Activated T-cell treated with anti-CD3 and anti-CD28 coated beads, Interleukin-2, amount 50 U/mL, for 24 hours (primary cell): ENCODE measurements at regions not wholly inside any gene's neighbourhood (a gene's known extent, or its start where the extent isn't known, plus 50 kb on each side); places are given as distances from the start of the nearest gene placed in this dataset.

Experiments used
- DNase-seq: peaks from one replicate; pipeline ENCODE4 v3.0.0-alpha.2; 2020
- H3K27ac Mint-ChIP-seq: 2 replicates; pipeline ENCODE4 v1.8.0; 2020; ENCODE audit warnings: mild to moderate bottlenecking, mixed read lengths
- H3K27me3 Mint-ChIP-seq: 2 replicates; pipeline ENCODE4 v1.8.0; 2020; ENCODE audit warnings: mixed read lengths
- H3K36me3 Mint-ChIP-seq: 2 replicates; pipeline ENCODE4 v1.8.0; 2020; ENCODE audit warnings: low read depth, mixed read lengths
- H3K4me1 Mint-ChIP-seq: 2 replicates; pipeline ENCODE4 v1.8.0; 2020; ENCODE audit warnings: low read depth, mixed read lengths
- H3K4me3 Mint-ChIP-seq: 2 replicates; pipeline ENCODE4 v1.8.0; 2020; ENCODE audit warnings: mild to moderate bottlenecking, moderate library complexity, mixed read lengths
- H3K9me3 Mint-ChIP-seq: 2 replicates; pipeline ENCODE4 v1.8.0; 2020; ENCODE audit warnings: mixed read lengths

- no peaks in the 10 kb centered on the region for H3K4me1 Mint-ChIP-seq
- no peaks in the 10 kb centered on the region for H3K27me3 Mint-ChIP-seq
- no peak overlapping the region for H3K4me3 Mint-ChIP-seq
- no peak overlapping the region for H3K27ac Mint-ChIP-seq
- H3K36me3 Mint-ChIP-seq = no peaks in the 10 kb centered on the region
- H3K9me3 Mint-ChIP-seq = peaks cover 11% of the 10 kb centered on the region
- no peak for DNase-seq
Measured at GRCh38 chr9:115925424-115925823, 228.2 kb upstream of the PAPPA start.

DNA sequence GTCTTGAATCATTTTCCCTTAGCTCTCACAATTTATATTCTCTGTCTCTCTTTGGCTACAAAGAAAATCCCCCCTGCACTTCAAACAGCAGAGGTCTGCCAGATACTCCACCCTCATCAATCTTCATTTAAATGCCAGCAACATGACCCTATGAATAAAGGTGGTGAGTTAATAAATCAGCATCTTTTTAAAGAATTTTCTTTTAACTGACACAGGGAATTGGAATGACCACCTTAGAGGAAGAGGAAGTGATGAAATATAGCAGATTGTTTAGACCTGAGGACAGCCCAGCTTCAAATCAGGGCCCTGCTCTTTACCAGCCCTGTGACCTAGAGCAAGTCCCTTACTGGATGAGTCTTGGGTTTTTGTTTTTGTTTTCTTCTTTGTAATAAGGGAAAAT lies 223.1 kb upstream of the PAPPA start:
- Mint-ChIP-seq H3K27me3 (no peaks in the 10 kb centered on the region), H3K4me3 (no peak overlapping the region), H3K4me1 (no peaks in the 10 kb centered on the region), H3K27ac (no peak overlapping the region), H3K9me3 (peaks cover 8% of the 10 kb centered on the region), H3K36me3 (no peaks in the 10 kb centered on the region)
- no peak for DNase-seq

DNA sequence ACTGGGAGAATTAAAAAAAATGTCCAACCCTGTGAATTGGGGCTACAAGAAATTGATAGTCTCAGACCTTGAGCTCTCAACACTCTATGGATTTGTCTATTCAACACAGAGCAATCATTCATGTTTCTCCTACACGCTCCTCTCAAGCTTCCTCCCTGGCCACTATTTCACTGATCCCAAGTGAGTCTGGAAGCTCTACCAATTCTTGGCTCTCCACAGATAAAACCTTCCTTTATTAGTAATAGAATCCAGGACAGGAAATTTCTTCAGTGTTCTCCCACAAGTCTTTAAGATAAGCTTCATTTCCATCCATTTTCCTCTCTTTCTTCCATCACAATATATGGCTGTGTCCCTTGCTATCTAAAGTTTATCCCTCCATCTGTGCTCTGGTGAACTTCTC lies 215.1 kb upstream of the PAPPA start:
- H3K9me3 Mint-ChIP-seq = no peaks in the 10 kb centered on the region
- H3K4me3 Mint-ChIP-seq = no peak overlapping the region
- no peaks in the 10 kb centered on the region for H3K4me1 Mint-ChIP-seq
- H3K27ac Mint-ChIP-seq = no peak overlapping the region
- no peaks in the 10 kb centered on the region for H3K27me3 Mint-ChIP-seq
- no peak for DNase-seq
- H3K36me3 Mint-ChIP-seq = no peaks in the 10 kb centered on the region

DNA sequence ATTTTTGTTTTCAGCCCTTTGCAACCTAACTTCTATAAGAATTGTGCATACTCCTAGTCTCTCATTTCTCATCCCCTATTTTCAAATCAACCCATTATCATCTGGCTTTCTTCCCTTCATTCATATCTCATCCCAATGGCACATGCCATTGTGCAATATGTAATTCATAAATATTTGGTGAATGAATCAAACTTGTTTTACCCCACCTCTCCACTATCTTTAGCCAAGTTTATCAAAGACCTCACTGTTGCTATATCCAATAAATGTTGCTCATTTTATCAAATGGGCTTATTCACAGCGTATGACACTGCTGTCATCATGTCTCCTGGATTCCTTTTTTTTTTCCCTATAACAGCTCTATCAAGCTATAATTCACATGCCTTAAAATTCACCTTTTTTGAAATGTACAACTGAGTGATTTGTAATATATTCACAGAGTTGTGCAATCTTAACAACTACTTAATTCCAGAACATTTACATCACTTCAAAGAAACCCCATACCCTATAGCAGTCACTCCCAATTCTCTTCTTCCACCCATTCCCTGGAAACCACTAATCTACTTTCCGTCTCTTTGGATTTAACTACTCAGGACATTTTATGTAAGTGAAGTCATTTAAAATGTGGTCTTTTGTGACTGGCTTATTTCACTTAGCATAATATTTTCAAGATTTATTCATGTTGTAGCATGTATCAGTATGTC lies 214.4 kb upstream of the PAPPA start:
- H3K9me3 Mint-ChIP-seq = no peaks in the 10 kb centered on the region
- DNase-seq = no peak

GRCh38 chr9:115941561-115942315 lies 211.9 kb upstream of the PAPPA start:
- no peak overlapping the region for H3K4me3 Mint-ChIP-seq
- DNase-seq = no peak
- H3K4me1 Mint-ChIP-seq = no peaks in the 10 kb centered on the region
- H3K27me3 Mint-ChIP-seq = no peaks in the 10 kb centered on the region
- H3K27ac Mint-ChIP-seq = no peak overlapping the region
- no peaks in the 10 kb centered on the region for H3K36me3 Mint-ChIP-seq
- peaks cover 4% of the 10 kb centered on the region for H3K9me3 Mint-ChIP-seq

More for the DNA sequence above, 214.4 kb upstream of the PAPPA start:
- Mint-ChIP-seq H3K27me3 (no peaks in the 10 kb centered on the region), H3K27ac (no peak overlapping the region), H3K4me3 (no peak overlapping the region), H3K36me3 (no peaks in the 10 kb centered on the region), H3K4me1 (no peaks in the 10 kb centered on the region)

GRCh38 chr9:115943431-115944165 lies 210.0 kb upstream of the PAPPA start:
- Mint-ChIP-seq H3K9me3 (peaks cover 6% of the 10 kb centered on the region), H3K27ac (no peak overlapping the region), H3K36me3 (no peaks in the 10 kb centered on the region), H3K27me3 (no peaks in the 10 kb centered on the region), H3K4me3 (no peak overlapping the region), H3K4me1 (no peaks in the 10 kb centered on the region)
- DNase-seq = no peak

GRCh38 chr9:115944166-115944948 lies 209.2 kb upstream of the PAPPA start:
- Mint-ChIP-seq H3K36me3 (no peaks in the 10 kb centered on the region), H3K27ac (no peak overlapping the region), H3K9me3 (peaks cover 10% of the 10 kb centered on the region), H3K4me3 (no peak overlapping the region), H3K4me1 (no peaks in the 10 kb centered on the region), H3K27me3 (no peaks in the 10 kb centered on the region)
- DNase-seq = no peak

DNA sequence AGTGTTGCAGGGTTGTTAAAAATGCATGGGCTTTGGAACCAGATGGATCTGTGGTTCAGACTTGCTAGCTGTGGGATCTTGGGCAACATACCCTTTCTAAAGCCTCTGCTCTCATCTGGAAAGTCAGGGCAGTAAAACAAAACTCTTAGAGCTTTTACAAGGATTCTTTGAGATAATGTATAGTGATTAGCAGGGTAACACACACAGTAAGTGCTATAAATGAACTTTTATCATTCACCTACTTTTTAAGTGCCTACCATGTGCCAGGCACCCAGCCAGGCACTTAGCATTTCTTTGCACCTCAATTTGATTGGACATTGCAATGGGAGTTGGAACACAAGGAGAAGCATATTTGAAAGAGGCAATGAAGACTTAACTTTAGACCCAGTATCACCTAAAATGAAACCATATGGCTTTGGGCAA lies 208.6 kb upstream of the PAPPA start:
- no peak for DNase-seq
- H3K27ac Mint-ChIP-seq = no peak overlapping the region
- peaks cover 10% of the 10 kb centered on the region for H3K9me3 Mint-ChIP-seq
- H3K27me3 Mint-ChIP-seq = no peaks in the 10 kb centered on the region
- no peaks in the 10 kb centered on the region for H3K36me3 Mint-ChIP-seq
- H3K4me3 Mint-ChIP-seq = no peak overlapping the region
- no peaks in the 10 kb centered on the region for H3K4me1 Mint-ChIP-seq

DNA sequence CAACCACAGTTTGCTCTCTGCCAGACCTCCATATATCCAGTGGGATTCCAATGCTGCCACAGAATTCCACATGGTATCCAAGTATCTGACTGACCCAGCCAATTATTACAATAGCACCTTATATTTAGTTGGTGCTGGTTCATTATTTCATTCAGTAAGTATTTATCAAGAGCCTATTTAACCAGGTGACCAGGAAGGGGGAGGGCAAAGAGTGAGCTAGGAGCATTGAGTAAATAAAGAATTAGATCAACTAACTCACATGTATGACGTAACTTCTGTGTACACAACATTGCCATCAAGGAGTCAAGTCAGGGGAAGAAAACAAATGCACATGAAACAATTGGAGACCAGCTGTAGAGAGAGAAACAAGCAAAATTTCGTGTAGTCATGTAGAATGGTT lies 207.1 kb upstream of the PAPPA start:
- H3K9me3 Mint-ChIP-seq = peaks cover 10% of the 10 kb centered on the region
- no peak overlapping the region for H3K27ac Mint-ChIP-seq
- DNase-seq = no peak
- peaks cover 7% of the 10 kb centered on the region for H3K27me3 Mint-ChIP-seq
- no peaks in the 10 kb centered on the region for H3K36me3 Mint-ChIP-seq
- no peak overlapping the region for H3K4me3 Mint-ChIP-seq
- H3K4me1 Mint-ChIP-seq = no peaks in the 10 kb centered on the region

- Mint-ChIP-seq H3K9me3 (peaks cover 5% of the 10 kb centered on the region), H3K4me3 (no peak overlapping the region), H3K27ac (no peak overlapping the region), H3K27me3 (peaks cover 8% of the 10 kb centered on the region), H3K4me1 (no peaks in the 10 kb centered on the region), H3K36me3 (no peaks in the 10 kb centered on the region)
- no peak for DNase-seq
Measured at GRCh38 chr9:115951977-115952376, 201.6 kb upstream of the PAPPA start.

- no peak for DNase-seq
- Mint-ChIP-seq H3K27me3 (peaks cover 8% of the 10 kb centered on the region), H3K4me1 (no peaks in the 10 kb centered on the region), H3K9me3 (peaks cover 5% of the 10 kb centered on the region), H3K27ac (no peak overlapping the region), H3K4me3 (no peak overlapping the region), H3K36me3 (no peaks in the 10 kb centered on the region)
Measured at GRCh38 chr9:115952430-115953292, 200.9 kb upstream of the PAPPA start.

DNA sequence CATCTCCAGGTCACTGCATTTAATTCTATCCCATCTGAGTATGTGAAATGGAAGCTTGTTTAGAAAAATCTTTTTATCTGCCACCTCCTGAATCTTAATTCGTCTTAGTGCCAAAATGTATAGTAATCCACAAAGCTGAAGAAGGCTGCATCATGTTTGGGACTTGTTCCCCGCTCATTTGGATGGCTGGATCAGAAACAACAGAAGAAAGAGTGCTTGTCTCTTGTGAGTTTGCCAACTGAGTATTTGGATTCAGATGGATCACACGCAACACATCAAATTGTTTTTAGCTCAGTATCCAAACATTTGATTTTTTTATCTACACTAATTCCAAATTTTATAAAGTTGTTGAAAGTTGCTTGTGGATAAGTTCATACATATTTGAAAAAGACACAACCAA lies 197.2 kb upstream of the PAPPA start:
- H3K9me3 Mint-ChIP-seq = no peaks in the 10 kb centered on the region
- H3K4me3 Mint-ChIP-seq = no peak overlapping the region
- H3K36me3 Mint-ChIP-seq = no peaks in the 10 kb centered on the region
- no peak for DNase-seq
- H3K27me3 Mint-ChIP-seq = peaks cover 3% of the 10 kb centered on the region
- no peaks in the 10 kb centered on the region for H3K4me1 Mint-ChIP-seq
- no peak overlapping the region for H3K27ac Mint-ChIP-seq

GRCh38 chr9:115957585-115957984 lies 196.0 kb upstream of the PAPPA start:
- no peaks in the 10 kb centered on the region for H3K9me3 Mint-ChIP-seq
- H3K27me3 Mint-ChIP-seq = no peaks in the 10 kb centered on the region
- no peaks in the 10 kb centered on the region for H3K36me3 Mint-ChIP-seq
- no peak for DNase-seq
- H3K4me1 Mint-ChIP-seq = no peaks in the 10 kb centered on the region
- H3K4me3 Mint-ChIP-seq = no peak overlapping the region
- H3K27ac Mint-ChIP-seq = no peak overlapping the region
